NOMO-1 (cell line): ENCODE measurements at regions not wholly inside any gene's neighbourhood (a gene's known extent, or its start where the extent isn't known, plus 50 kb on each side); places are given as distances from the start of the nearest gene placed in this dataset.

Experiments
- DNase-seq, 2 experiments: peaks; one replicate each; lab custom pipeline; 2025; ENCODE audit not compliant: unreplicated experiment in 2 of 2; lab: John Stamatoyannopoulos, UW

DNA sequence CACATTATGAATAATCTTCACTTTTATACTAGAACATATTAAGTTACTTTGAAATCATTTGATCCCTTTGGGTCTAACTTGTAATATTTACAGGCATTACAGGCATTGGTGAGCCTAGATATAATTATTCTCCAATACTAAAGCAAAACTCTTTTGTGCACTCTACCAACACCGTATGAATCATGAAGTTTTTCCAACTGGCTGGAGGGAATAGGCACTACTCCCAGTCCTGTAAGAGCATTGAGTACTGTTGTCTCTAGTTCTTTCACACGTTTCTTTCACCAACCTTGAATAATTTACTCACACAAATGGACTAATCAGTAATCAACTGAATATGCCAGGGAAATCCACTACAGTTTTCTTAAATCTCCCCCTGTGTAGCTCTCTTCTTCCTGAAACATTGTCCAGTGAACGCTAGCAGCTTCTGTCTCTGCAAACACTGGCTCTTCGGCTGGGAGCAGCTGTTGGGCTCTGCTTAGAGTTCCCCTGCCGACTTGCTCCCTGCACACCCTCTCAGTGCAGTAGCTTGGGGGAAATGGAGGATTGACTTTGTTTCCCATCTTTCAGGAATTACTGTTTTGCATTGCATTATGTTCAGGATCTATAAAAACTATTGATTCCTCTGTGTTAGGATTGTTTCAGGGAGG is 476.7 kb downstream of the RFC3 start:
- no peak for DNase-seq

GRCh38 chr13:34300559-34300958 is 482.6 kb downstream of the RFC3 start:
- no peak for DNase-seq

GRCh38 chr13:34302596-34302995 is 484.6 kb downstream of the RFC3 start:
- DNase-seq: no peak

DNA sequence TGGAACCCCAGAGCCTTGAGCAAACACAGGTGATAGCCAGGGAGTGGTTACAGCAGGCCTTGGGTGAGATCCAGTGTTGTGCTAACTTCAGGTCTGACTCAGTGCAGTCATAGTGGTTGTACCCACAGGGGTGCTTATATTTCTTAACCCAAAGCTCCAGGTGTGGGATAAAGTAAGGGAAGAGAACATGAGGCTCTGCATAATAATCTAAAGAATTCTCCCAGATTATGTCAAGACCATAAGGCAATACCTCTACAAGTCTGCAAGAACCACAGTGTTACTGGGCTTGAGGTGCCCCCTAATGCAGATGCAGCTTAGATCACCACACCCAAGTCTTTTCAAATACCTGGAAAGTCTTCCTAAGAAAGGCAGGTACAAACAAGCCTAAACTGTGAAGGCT is 485.4 kb downstream of the RFC3 start:
- DNase-seq: no peak

- no peak for DNase-seq
These were observed 489.7 kb downstream of the RFC3 start for GRCh38 chr13:34307607-34308006.

- no peak for DNase-seq
These were observed 490.8 kb downstream of the RFC3 start for GRCh38 chr13:34308725-34309124.

DNA sequence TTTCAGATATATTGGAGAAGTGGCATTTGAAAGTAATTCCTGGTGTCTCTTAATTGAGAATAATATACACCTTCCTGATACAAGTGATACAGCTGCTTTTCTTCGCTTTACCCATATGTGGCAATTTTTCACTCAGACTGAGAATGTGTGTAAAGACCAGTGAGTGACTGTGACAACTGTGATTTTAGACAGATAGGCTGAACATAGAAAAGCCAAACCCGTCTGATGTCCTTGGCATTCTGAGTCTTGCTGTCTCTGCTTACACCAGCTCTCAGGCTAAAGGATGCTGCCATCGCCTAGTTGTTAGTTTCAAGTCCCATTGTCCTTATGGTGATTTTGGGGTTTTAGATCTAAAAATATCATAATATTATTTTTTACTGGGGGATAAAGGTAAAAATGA is 492.6 kb downstream of the RFC3 start:
- no peak for DNase-seq

DNA sequence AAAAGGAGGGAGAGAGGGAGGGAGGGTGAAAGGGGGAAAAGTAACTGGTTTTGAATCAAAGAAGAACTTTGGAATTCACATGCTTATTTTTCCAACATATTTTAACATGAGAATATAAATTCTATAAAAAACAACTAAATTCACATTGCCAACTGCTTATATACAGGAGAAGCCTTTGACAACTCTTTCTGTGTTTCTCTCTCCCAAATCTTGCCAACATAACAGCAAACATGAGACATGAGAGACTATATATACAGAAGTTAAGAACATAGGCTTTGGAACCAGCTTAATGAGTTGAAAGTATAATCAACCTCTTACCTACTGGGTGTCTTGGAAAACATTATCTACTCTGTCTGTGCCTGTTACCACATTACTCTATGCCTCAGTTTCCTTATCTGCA is 493.3 kb downstream of the RFC3 start:
- no peak for DNase-seq

DNA sequence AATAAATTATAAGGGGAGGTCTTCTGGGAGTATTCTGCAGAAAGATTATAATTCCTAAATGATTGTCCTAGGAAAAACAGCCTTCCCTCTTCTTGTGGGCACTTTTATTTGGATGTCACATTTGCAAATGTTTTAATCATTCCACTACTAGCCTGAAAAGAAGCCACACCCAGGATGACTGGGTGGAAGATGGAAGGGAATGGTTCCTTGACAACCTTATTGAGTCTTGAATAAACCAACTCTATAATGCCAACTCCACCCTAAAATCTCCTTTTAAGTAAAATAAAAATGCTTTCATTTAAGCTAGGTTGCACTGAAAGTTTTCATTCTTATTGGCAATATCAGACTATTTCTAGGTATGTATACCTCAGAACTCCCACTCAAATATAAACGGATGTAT is 494.6 kb downstream of the RFC3 start:
- no peak for DNase-seq

GRCh38 chr13:34320084-34320483 is 502.1 kb downstream of the RFC3 start:
- no peak for DNase-seq

DNA sequence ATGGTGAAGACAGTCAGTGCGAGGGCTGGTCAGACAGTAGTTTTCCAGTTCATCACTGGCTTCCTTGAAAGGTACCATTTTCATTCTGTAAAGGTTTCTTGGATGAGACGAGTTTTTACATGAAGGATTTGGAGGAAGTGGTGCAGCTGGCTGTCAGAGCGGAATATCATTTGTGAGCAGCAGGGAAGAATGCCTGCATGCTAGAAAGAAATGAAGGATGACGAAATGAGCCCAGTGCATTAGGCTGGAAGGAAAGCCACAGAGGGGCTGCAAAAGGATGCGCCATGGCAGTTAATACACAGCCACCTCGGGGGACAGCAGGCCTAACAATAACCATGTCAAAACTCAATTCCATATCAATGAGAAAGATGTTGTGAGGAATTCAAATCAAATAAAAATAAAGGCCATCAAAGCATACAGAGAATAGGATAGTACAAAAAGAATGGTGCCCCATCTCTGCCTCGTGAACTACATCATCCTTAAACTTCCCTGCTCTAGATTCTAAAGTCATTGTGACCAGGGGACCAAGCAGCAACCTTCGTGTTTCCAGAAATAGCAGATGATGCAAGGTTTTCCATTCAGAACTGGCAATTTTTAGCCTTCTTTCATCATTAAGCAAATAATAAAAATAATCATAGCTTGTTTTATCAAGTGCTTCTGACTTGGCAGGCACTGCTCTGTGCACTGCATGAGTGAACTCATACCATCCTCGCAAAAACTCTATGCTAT is 504.2 kb downstream of the RFC3 start:
- DNase-seq: no peak

- no peak for DNase-seq
These were observed 504.8 kb downstream of the RFC3 start for GRCh38 chr13:34322743-34323074.

DNA sequence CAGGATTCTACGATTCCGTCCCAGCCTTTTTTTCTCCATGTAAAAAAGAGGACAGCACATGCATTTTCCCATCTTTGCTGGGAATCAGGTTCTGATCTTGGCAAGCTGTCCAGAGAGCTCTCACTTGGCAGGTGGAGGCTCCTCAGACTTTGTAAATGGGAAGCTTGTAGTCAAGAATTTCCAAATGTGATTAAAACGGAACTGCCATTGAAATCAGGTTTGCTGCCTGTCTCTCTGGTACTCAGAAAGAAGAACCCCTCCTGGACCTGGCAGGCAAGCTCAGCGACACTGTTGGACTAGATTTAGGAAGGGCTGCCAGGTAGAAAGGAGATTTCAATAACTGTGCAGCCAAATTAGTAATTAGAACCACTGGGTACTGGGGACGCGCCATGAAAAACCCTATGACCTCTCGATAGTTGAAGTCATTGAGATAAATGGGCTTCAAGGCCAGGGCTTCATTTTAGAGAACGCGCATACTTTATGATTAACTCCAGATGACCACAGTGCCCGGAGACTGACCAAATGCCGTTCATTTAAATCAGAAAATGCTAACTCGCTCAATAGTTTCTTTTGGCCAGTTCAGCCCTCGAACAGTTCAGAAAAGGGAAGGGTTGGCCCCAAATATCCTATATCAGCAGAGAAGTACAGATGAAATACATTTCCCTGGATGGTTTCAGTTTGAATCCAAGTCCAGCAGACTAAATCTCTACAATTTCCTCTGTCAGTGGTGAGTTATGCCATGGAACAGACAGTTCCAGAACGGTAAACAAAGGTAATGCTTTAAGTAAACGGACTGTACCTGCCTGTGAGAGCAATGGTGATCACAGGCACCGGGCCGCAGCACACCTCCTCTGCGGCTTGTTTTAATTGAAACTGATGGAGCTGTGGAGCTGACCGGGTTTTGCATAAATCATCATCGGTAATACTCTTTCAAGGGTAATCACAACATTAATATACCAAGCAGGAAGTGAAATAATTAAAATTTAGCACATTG is 517.4 kb downstream of the RFC3 start:
- DNase-seq: no peak

GRCh38 chr13:34338102-34338501 is 520.2 kb downstream of the RFC3 start:
- no peak for DNase-seq

DNA sequence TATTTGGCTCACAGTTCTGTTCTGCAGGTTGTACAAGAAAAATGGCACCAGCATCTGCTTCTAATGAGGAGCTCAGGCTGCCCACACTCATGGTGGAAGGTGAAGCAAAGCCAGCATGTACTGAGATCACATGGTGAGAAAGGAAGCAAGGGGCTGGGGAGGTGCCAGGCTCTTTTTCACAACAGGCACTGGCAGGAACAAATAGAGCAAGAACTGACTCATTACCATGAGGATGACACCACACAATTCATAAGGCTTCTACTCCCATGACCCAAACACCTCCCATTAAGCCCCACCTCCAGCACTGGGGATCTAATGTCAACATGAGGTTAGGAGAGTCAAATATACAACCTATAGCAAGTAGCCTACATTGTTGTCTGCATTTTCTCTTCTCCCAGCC is 522.6 kb downstream of the RFC3 start:
- no peak for DNase-seq

GRCh38 chr13:34343413-34343940 is 525.5 kb downstream of the RFC3 start:
- DNase-seq: no peak

- no peak for DNase-seq
These were observed 526.9 kb downstream of the RFC3 start for GRCh38 chr13:34344816-34345215.

GRCh38 chr13:34345258-34345965 is 527.5 kb downstream of the RFC3 start:
- no peak for DNase-seq

- no peak for DNase-seq
These were observed 528.7 kb downstream of the RFC3 start for GRCh38 chr13:34346626-34347025.

GRCh38 chr13:34347784-34348573 is 530.0 kb downstream of the RFC3 start:
- DNase-seq: no peak
